Heart right ventricle (tissue), 16 donors: ENCODE measurements at regions not wholly inside any gene's neighbourhood (a gene's known extent, or its start where the extent isn't known, plus 50 kb on each side); places are given as distances from the start of the nearest gene placed in this dataset.

Source experiments
- ATAC-seq, 8 donors: fragments of 200-7000 bp; cut with Tn5 transposase; one replicate each; pipeline ENCODE4 v1.9.1; 2020; ENCODE audit warnings: mild to moderate bottlenecking in 8 of 8, moderate library complexity in 8 of 8, moderate number of reproducible peaks in 1 of 8
- DNase-seq, 2 donors: peaks; one replicate each; pipeline ENCODE4 v3.0.0-alpha.2; 2020
- H3K27ac ChIP-seq, 10 donors: fragments of 200-600 bp; sonication (generic) in 2 of 10; one replicate each; pipeline versions ENCODE4 v1.5.0 to v1.8.0; 2020 to 2022; ENCODE audit warnings: mild to moderate bottlenecking in 3 of 10
- H3K27me3 ChIP-seq, 7 donors: fragments of 200-600 bp; one replicate each; pipeline ENCODE4 v1.8.0; 2021 to 2022; ENCODE audit warnings: mild to moderate bottlenecking in 2 of 7
- H3K36me3 ChIP-seq, 9 donors: fragments of 200-600 bp; sonication (generic) in 1 of 9; one replicate each; pipeline versions ENCODE4 v1.5.0 to v1.8.0; 2020 to 2022; ENCODE audit warnings: mild to moderate bottlenecking in 2 of 9
- H3K4me1 ChIP-seq, 9 donors: fragments of 200-600 bp; sonication (generic) in 1 of 9; one replicate each; pipeline versions ENCODE4 v1.5.0 to v1.8.0; 2020 to 2022; ENCODE audit warnings: mild to moderate bottlenecking in 4 of 9
- H3K4me3 ChIP-seq, 10 donors: fragments of 200-600 bp; sonication (generic) in 2 of 10; one replicate each; pipeline versions ENCODE4 v1.5.0 to v1.8.0; 2020 to 2022; ENCODE audit warnings: mild to moderate bottlenecking in 7 of 10, moderate library complexity in 2 of 10
- H3K9me3 ChIP-seq, 11 donors: fragments of 200-600 bp in 10 of 11; sonication (generic) in 2 of 11; one replicate each; pipeline versions ENCODE4 v1.5.0 to v1.8.0; 2013 to 2022; ENCODE audit warnings: mild to moderate bottlenecking in 2 of 11, control low read depth in 1 of 11, moderate library complexity in 1 of 11
- WGBS, 2 donors: extraction: QIAGEN DNeasy Blood & Tissue Kit; methylation state at CpG; one replicate each; pipeline ENCODE4 v1.1.7; 2013; ENCODE audit warnings: inconsistent platforms in 1 of 2; 5-methylcytosine and 5-hydroxymethylcytosine counted together
- intact Hi-C, 10 donors: fragments of 100-400 bp; cut with DNase I; formaldehyde crosslinking; loops; one replicate each; pipeline versions ENCODE4 v1.11.1 to v1.14.2; 2022
- TF ChIP-seq, protein P1 (sequence below), 9 donors: fragments of 200-600 bp; sonication (generic) in 2 of 9; IDR thresholded peaks; one replicate each; pipeline versions ENCODE4 v1.5.0 to v1.8.0; 2021 to 2022; ENCODE audit warnings: antibody characterized with exemption in 9 of 9, mild to moderate bottlenecking in 5 of 9, moderate library complexity in 1 of 9
- donor health status: Arrhythmogenic right ventricular cardiomyopathy.
- donor health status: ischemic (EF 13 %, LVEDD 7.1; RV severe dilation, severe dysfunction).
- donor health status: healthy with polysubstance abuse.
- donor health status: DM: no; HTN: yes; CAD: no.
- donor health status: DM: no; HTN: no; CAD: no.
- donor health status: ischemic (EF 25% LVEDD 6.9; RV normal size, moderate dysfunction).
- donor health status: ischemic (EF 25% LVEDD 5.7; RV mildly dilated, moderate dysfunction).
- donor health status: healthy.
- donor health status: DM: yes; HTN: yes; CAD: no.
- donor health status: Ischemic cardiomyopathy.
- donor health status: ischemic (EF 35%, LVEDD 5.7; RV mildly dilated, moderate dysfunction).
- donor health status: nonischemic (EF 11% LVEDD 7.7; RV severe dilation, severe dysfunction).
- donor health status: DM: yes; HTN: yes; CAD: no.
- donor health status: PGD.
- donor health status: ischemic (EF 29% LVEDD 5.4; RV normal size, mild dysfunction).
- donor health status: nonischemic (EF 23%, LVEDD 6.1; RV moderate dilation, normal function).

DNA sequence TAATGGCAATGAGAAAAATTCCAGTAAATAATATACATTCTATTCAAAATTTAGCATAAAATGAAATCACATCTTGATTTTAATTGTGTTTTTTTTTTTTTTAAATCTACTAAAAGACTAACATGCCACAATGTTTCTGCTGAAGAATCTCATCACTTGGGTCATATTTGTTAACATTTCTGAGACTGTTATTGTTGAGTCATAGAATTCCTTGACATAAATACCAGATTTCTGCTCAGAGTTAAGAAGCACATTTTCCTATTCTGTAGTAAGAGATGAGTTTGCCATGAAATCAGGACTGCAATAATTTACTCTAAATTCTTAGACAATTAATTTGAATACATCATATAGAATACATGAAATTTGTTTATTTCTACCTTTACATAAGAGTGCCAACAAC is 154.9 kb upstream of the KYNU start:
- intact Hi-C loops: no loop called here
- DNase-seq (no peak), ATAC-seq (no peak)
- Histone ChIP-seq H3K4me3 (no peak overlapping the region), H3K27me3 (no peaks in the 10 kb centered on the region), H3K27ac (no peak overlapping the region), H3K9me3 (peaks cover 0 to 2% (median 0%) of the 10 kb centered on the region in 11 donors), H3K4me1 (peaks cover 0 to 3% (median 0%) of the 10 kb centered on the region in 9 donors), H3K36me3 (no peaks in the 10 kb centered on the region)
- TF ChIP-seq, protein P1, sequence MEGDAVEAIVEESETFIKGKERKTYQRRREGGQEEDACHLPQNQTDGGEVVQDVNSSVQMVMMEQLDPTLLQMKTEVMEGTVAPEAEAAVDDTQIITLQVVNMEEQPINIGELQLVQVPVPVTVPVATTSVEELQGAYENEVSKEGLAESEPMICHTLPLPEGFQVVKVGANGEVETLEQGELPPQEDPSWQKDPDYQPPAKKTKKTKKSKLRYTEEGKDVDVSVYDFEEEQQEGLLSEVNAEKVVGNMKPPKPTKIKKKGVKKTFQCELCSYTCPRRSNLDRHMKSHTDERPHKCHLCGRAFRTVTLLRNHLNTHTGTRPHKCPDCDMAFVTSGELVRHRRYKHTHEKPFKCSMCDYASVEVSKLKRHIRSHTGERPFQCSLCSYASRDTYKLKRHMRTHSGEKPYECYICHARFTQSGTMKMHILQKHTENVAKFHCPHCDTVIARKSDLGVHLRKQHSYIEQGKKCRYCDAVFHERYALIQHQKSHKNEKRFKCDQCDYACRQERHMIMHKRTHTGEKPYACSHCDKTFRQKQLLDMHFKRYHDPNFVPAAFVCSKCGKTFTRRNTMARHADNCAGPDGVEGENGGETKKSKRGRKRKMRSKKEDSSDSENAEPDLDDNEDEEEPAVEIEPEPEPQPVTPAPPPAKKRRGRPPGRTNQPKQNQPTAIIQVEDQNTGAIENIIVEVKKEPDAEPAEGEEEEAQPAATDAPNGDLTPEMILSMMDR (IDR thresholded peaks at IDR 0.05): no peak

DNA sequence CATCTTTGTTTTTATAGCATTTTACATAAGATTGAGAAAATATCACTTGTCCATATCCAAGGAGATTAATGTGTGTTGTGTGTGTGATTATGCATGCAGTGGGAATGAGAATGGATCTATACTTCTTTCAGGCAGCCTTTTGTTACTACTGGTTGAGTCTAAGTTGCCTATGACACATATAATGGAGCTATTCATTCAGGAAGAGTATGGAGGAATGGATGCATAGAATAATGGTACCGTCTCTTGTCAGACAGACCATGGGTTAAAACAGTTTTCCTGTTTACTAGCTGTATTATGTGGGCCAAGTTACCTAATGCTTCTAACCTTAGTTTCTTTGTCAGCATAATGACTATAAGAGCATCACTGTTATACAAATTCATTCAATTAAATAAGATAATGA is 155.4 kb upstream of the KYNU start:
- WGBS, 2 donors: 84 to 86% methylated on average over 1 of the region's 1 CpG
- intact Hi-C loops: no loop called here

DNA sequence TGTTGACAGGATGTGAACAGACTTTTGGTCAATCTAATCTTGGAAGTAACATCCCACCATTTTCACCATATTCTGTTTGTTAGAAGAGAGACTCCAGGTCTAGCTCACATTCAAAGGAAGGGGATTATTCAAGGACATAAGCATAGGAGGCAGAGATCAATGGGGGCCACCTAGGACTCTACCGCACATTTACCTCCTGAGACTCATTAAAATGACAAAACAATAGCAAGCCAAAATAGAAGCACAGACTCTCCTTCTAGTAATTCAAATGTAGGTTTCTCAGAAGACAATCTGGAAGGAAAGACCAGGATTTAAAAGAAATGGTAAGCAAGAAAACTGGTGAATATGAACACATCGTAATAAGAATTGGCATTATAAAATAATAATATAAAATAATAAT is 156.4 kb upstream of the KYNU start:
- WGBS, 2 donors: 70 to 73% methylated on average over 2 of the region's 2 CpGs
- H3K4me1 ChIP-seq: peaks cover 0 to 16% (median 0%) of the 10 kb centered on the region in 9 donors
- no peak for ATAC-seq
- TF ChIP-seq, protein P1 (IDR thresholded peaks at IDR 0.05): no peak
- intact Hi-C loops: no loop called here
- no peak overlapping the region for H3K27ac ChIP-seq
- H3K9me3 ChIP-seq: peaks cover 0 to 2% (median 0%) of the 10 kb centered on the region in 11 donors
- no peak for DNase-seq
- H3K27me3 ChIP-seq: no peaks in the 10 kb centered on the region
- H3K36me3 ChIP-seq: no peaks in the 10 kb centered on the region
- H3K4me3 ChIP-seq: no peak overlapping the region

More for the DNA sequence above, 155.4 kb upstream of the KYNU start:
- Histone ChIP-seq H3K27me3 (no peaks in the 10 kb centered on the region), H3K9me3 (peaks cover 0 to 2% (median 0%) of the 10 kb centered on the region in 11 donors), H3K36me3 (no peaks in the 10 kb centered on the region), H3K4me3 (no peak overlapping the region), H3K4me1 (peaks cover 0 to 8% (median 0%) of the 10 kb centered on the region in 9 donors), H3K27ac (no peak overlapping the region)
- TF ChIP-seq, protein P1 (IDR thresholded peaks at IDR 0.05): no peak
- DNase-seq (no peak), ATAC-seq (no peak)

- 70 to 72% methylated on average over 7 of the region's 7 CpGs for WGBS, 2 donors
Observed at GRCh38 chr2:142718576-142719155, 158.8 kb upstream of the KYNU start.

More at GRCh38 chr2:142718576-142719155, 158.8 kb upstream of the KYNU start:
- DNase-seq (no peak), ATAC-seq (no peak)
- H3K27me3 ChIP-seq: no peaks in the 10 kb centered on the region
- TF ChIP-seq, protein P1 (IDR thresholded peaks at IDR 0.05): no peak
- no peak overlapping the region for H3K27ac ChIP-seq
- intact Hi-C loops: no loop called here
- no peak overlapping the region for H3K4me3 ChIP-seq
- no peaks in the 10 kb centered on the region for H3K36me3 ChIP-seq
- peaks cover 0 to 20% (median 0%) of the 10 kb centered on the region in 9 donors for H3K4me1 ChIP-seq
- peaks cover 0 to 2% (median 0%) of the 10 kb centered on the region in 11 donors for H3K9me3 ChIP-seq
